ENCODE measurements at regions not wholly inside any gene's neighbourhood (a gene's known extent, or its start where the extent isn't known, plus 50 kb on each side); places are given as distances from the start of the nearest gene placed in this dataset.

DNA sequence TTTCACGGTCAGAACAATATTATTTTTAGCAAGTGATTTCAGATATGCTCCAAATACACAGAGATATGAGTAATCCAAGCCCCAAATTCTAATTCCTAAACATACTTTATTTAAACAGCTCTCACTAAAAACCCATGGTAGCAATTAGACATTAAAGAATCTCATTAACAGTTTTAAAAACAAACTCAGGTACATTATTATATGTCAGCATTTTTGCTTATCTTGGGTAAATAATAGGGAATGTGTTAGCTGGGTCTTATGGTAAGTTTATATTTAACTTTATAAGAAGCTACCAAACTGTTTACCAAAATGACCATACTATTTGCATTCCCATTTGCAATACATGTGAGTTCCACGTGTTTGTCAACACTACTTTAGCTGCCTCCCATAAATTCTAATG, 511.1 kb downstream of the HTR1A start:
- Histone ChIP-seq H3K23ac (ENCODE audit: insufficient read length, low read depth, low read length) (no peak overlapping the region), H3K18ac (ENCODE audit: insufficient read length, low read depth, low read length) (no peak overlapping the region), H3K9me3 (ENCODE audit: control insufficient read depth, low read depth, low read length) (no peaks in the 10 kb centered on the region), H4K5ac (ENCODE audit: insufficient read length, low read depth, low read length) (no peak overlapping the region), H3K4me1 (ENCODE audit: insufficient read depth, low read length) (no peaks in the 10 kb centered on the region; the same call in 1 of the 2 replicates), H3K9ac (ENCODE audit: extremely low read depth, insufficient read length, low read length) (no peak overlapping the region), H4K91ac (ENCODE audit: insufficient read length, low read depth, low read length) (no peak overlapping the region), H2BK20ac (ENCODE audit: low read depth, low read length, poor library complexity, severe bottlenecking) (no peak overlapping the region), H2BK5ac (ENCODE audit: insufficient read length, low read length) (no peak overlapping the region), H2AFZ (ENCODE audit: low read length) (no peak overlapping the region), H2BK120ac (ENCODE audit: low read depth, low read length, poor library complexity, severe bottlenecking) (no peak overlapping the region), H3K56ac (ENCODE audit: insufficient read length, low read depth, low read length) (no peak overlapping the region), H3K79me1 (ENCODE audit: insufficient read depth, low read depth, low read length, poor library complexity, severe bottlenecking) (no peaks in the 10 kb centered on the region), H3K27me3 (ENCODE audit: insufficient read depth, low read length) (no peaks in the 10 kb centered on the region), H2AK5ac (ENCODE audit: insufficient read length, low read length) (no peak overlapping the region), H2BK15ac (ENCODE audit: low read depth, low read length) (no peak overlapping the region), H3K23me2 (ENCODE audit: insufficient read length, low read depth, low read length, poor library complexity, severe bottlenecking) (no peaks in the 10 kb centered on the region), H3K4me2 (ENCODE audit: insufficient read depth, insufficient read length, low read length) (no peak overlapping the region), H2BK12ac (ENCODE audit: insufficient read length, low read depth, low read length) (no peak overlapping the region), H3K14ac (ENCODE audit: insufficient read depth, low read length) (no peak overlapping the region), H3K27ac (ENCODE audit: insufficient read length, low read depth, low read length) (no peak overlapping the region), H3K4ac (ENCODE audit: low read depth, low read length) (no peak overlapping the region), H3K79me2 (ENCODE audit: insufficient read depth, low read length) (no peaks in the 10 kb centered on the region), H4K8ac (replicated peaks; ENCODE audit: insufficient read length, low read depth, low read length) (no peak overlapping the region), H4K20me1 (ENCODE audit: control insufficient read depth, insufficient read depth, insufficient read length) (no peaks in the 10 kb centered on the region), H3T11ph (ENCODE audit: low read length) (no peak overlapping the region)
- no peaks in the 10 kb centered on the region for H3K9me3 Mint-ChIP-seq
- H3K27me3 Mint-ChIP-seq (ENCODE audit: low read depth), result no peaks in the 10 kb centered on the region
- H3K4me3 Mint-ChIP-seq, result no peak overlapping the region
- no CpG with 5 or more reads among the region's 2 CpGs for WGBS (ENCODE audit: extremely low coverage, insufficient read length, low lambda C conversion rate)
- H3K4me1 Mint-ChIP-seq, result no peaks in the 10 kb centered on the region; a peak in 1 of 4 replicates
- H3K27ac Mint-ChIP-seq, result no peak overlapping the region
- H3K36me3 Mint-ChIP-seq (ENCODE audit: insufficient read depth in 1 of 3, low read depth in 3 of 3), result no peaks in the 10 kb centered on the region
- DNase-seq, result no peak
- TF ChIP-seq, protein P1, sequence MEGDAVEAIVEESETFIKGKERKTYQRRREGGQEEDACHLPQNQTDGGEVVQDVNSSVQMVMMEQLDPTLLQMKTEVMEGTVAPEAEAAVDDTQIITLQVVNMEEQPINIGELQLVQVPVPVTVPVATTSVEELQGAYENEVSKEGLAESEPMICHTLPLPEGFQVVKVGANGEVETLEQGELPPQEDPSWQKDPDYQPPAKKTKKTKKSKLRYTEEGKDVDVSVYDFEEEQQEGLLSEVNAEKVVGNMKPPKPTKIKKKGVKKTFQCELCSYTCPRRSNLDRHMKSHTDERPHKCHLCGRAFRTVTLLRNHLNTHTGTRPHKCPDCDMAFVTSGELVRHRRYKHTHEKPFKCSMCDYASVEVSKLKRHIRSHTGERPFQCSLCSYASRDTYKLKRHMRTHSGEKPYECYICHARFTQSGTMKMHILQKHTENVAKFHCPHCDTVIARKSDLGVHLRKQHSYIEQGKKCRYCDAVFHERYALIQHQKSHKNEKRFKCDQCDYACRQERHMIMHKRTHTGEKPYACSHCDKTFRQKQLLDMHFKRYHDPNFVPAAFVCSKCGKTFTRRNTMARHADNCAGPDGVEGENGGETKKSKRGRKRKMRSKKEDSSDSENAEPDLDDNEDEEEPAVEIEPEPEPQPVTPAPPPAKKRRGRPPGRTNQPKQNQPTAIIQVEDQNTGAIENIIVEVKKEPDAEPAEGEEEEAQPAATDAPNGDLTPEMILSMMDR (conservative IDR thresholded peaks at IDR 0.05), result no peak

Data from H9 (cell line).